ENCODE measurements at regions not wholly inside any gene's neighbourhood (a gene's known extent, or its start where the extent isn't known, plus 50 kb on each side); places are given as distances from the start of the nearest gene placed in this dataset.

- no peaks in the 10 kb centered on the region for H3F3A ChIP-seq (ENCODE audit: insufficient read depth, low read length)
- no peaks in the 10 kb centered on the region for H3K9me2 ChIP-seq (ENCODE audit: low read depth, low read length)
- no peaks in the 10 kb centered on the region for H3K36me3 ChIP-seq (ENCODE audit: insufficient read depth, low read length)
- H3K9me3 ChIP-seq (ENCODE audit: low read length) = no peaks in the 10 kb centered on the region
- no peak overlapping the region for H3K9ac ChIP-seq (ENCODE audit: low read length)
- H3K27ac ChIP-seq (ENCODE audit: low read depth, low read length, poor library complexity, severe bottlenecking) = no peak overlapping the region
- H3K4me3 ChIP-seq (ENCODE audit: low read depth, low read length, poor library complexity, severe bottlenecking) = no peak overlapping the region
- H4K20me1 ChIP-seq (ENCODE audit: insufficient read depth, low read length) = no peaks in the 10 kb centered on the region
- H3K79me2 ChIP-seq (ENCODE audit: insufficient read depth, low read length) = no peaks in the 10 kb centered on the region
- H3K27me3 ChIP-seq (ENCODE audit: insufficient read depth, low read length) = no peaks in the 10 kb centered on the region
- H2AFZ ChIP-seq (ENCODE audit: low read length) = no peak overlapping the region
- H3K4me2 ChIP-seq (ENCODE audit: low read length) = no peak overlapping the region
- no peak for TF ChIP-seq EZH2 (IDR thresholded peaks at IDR 0.05; ENCODE audit: borderline replicate concordance, low read length)
- no peak for TF ChIP-seq CTCF (IDR thresholded peaks at IDR 0.05; ENCODE audit: low read length)
- no peaks in the 10 kb centered on the region for H3K4me1 ChIP-seq (ENCODE audit: insufficient read depth, low read length, severe bottlenecking)
Measured at GRCh38 chrX:124814106-124814505, 467.7 kb downstream of the SH2D1A start.

- Histone ChIP-seq H2AFZ (ENCODE audit: low read length) (no peak overlapping the region), H3K79me2 (ENCODE audit: insufficient read depth, low read length) (no peaks in the 10 kb centered on the region), H3K9ac (ENCODE audit: low read length) (no peak overlapping the region), H3K27me3 (ENCODE audit: insufficient read depth, low read length) (no peaks in the 10 kb centered on the region), H3K9me3 (ENCODE audit: low read length) (no peaks in the 10 kb centered on the region), H3K36me3 (ENCODE audit: insufficient read depth, low read length) (no peaks in the 10 kb centered on the region), H3K4me1 (ENCODE audit: insufficient read depth, low read length, severe bottlenecking) (no peaks in the 10 kb centered on the region), H4K20me1 (ENCODE audit: insufficient read depth, low read length) (no peaks in the 10 kb centered on the region), H3K9me2 (ENCODE audit: low read depth, low read length) (no peaks in the 10 kb centered on the region), H3K4me2 (ENCODE audit: low read length) (no peak overlapping the region), H3K4me3 (ENCODE audit: low read depth, low read length, poor library complexity, severe bottlenecking) (no peak overlapping the region), H3F3A (ENCODE audit: insufficient read depth, low read length) (no peaks in the 10 kb centered on the region), H3K27ac (ENCODE audit: low read depth, low read length, poor library complexity, severe bottlenecking) (no peak overlapping the region)
- TF ChIP-seq EZH2 (IDR thresholded peaks at IDR 0.05; ENCODE audit: borderline replicate concordance, low read length) (no peak), CTCF (IDR thresholded peaks at IDR 0.05; ENCODE audit: low read length) (no peak)
Measured at GRCh38 chrX:124818033-124818432, 471.7 kb downstream of the SH2D1A start.

- no peak for TF ChIP-seq EZH2 (IDR thresholded peaks at IDR 0.05; ENCODE audit: borderline replicate concordance, low read length)
- no peak for TF ChIP-seq CTCF (IDR thresholded peaks at IDR 0.05; ENCODE audit: low read length)
- Histone ChIP-seq H3K27ac (ENCODE audit: low read depth, low read length, poor library complexity, severe bottlenecking) (no peak overlapping the region), H3K9me3 (ENCODE audit: low read length) (no peaks in the 10 kb centered on the region), H3K9me2 (ENCODE audit: low read depth, low read length) (no peaks in the 10 kb centered on the region), H3K4me2 (ENCODE audit: low read length) (no peak overlapping the region), H3K27me3 (ENCODE audit: insufficient read depth, low read length) (no peaks in the 10 kb centered on the region), H3F3A (ENCODE audit: insufficient read depth, low read length) (no peaks in the 10 kb centered on the region), H3K4me3 (ENCODE audit: low read depth, low read length, poor library complexity, severe bottlenecking) (no peak overlapping the region), H4K20me1 (ENCODE audit: insufficient read depth, low read length) (no peaks in the 10 kb centered on the region), H3K9ac (ENCODE audit: low read length) (no peak overlapping the region), H3K79me2 (ENCODE audit: insufficient read depth, low read length) (no peaks in the 10 kb centered on the region), H3K4me1 (ENCODE audit: insufficient read depth, low read length, severe bottlenecking) (no peaks in the 10 kb centered on the region), H3K36me3 (ENCODE audit: insufficient read depth, low read length) (no peaks in the 10 kb centered on the region), H2AFZ (ENCODE audit: low read length) (no peak overlapping the region)
Measured at GRCh38 chrX:124818764-124819163, 472.4 kb downstream of the SH2D1A start.
